ENCODE measurements at regions not wholly inside any gene's neighbourhood (a gene's known extent, or its start where the extent isn't known, plus 50 kb on each side); places are given as distances from the start of the nearest gene placed in this dataset.

DNA sequence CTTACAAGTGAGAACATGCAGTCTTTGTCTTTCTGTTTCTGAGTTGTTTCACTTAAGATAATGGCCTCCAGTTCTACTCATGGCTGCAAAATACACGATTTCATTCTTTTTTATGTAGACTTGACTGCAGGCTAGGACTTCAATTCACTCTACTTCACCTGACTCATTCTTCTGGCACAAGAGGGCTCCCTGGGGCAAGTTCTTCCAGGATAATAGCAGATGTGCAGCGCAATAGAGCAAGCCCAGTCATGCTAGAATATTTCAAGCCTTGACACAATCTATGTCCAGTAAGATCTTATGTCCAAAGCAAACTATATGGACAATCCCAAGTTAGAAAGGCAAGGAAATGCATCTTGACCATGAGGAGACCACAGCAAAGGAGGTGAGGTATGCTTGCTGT is 211.7 kb upstream of the GADL1 start:
- Mint-ChIP-seq H3K9me3 (no peaks in the 10 kb centered on the region), H3K27ac (no peak overlapping the region), H3K4me1 (peaks cover 11% of the 10 kb centered on the region; the same call in 2 of the 3 replicates), H3K27me3 (ENCODE audit: insufficient read depth, low read depth, poor library complexity) (no peaks in the 10 kb centered on the region), H3K36me3 (ENCODE audit: low read depth) (no peaks in the 10 kb centered on the region), H3K4me3 (no peak overlapping the region)
- no peaks in the 10 kb centered on the region for H3K4me1 ChIP-seq (ENCODE audit: insufficient read depth)
- H3F3A ChIP-seq (replicated peaks; ENCODE audit: low read depth) = no peaks in the 10 kb centered on the region
- no peaks in the 10 kb centered on the region for H3K79me2 ChIP-seq (replicated peaks; ENCODE audit: insufficient read depth)
- TF ChIP-seq, protein P1, sequence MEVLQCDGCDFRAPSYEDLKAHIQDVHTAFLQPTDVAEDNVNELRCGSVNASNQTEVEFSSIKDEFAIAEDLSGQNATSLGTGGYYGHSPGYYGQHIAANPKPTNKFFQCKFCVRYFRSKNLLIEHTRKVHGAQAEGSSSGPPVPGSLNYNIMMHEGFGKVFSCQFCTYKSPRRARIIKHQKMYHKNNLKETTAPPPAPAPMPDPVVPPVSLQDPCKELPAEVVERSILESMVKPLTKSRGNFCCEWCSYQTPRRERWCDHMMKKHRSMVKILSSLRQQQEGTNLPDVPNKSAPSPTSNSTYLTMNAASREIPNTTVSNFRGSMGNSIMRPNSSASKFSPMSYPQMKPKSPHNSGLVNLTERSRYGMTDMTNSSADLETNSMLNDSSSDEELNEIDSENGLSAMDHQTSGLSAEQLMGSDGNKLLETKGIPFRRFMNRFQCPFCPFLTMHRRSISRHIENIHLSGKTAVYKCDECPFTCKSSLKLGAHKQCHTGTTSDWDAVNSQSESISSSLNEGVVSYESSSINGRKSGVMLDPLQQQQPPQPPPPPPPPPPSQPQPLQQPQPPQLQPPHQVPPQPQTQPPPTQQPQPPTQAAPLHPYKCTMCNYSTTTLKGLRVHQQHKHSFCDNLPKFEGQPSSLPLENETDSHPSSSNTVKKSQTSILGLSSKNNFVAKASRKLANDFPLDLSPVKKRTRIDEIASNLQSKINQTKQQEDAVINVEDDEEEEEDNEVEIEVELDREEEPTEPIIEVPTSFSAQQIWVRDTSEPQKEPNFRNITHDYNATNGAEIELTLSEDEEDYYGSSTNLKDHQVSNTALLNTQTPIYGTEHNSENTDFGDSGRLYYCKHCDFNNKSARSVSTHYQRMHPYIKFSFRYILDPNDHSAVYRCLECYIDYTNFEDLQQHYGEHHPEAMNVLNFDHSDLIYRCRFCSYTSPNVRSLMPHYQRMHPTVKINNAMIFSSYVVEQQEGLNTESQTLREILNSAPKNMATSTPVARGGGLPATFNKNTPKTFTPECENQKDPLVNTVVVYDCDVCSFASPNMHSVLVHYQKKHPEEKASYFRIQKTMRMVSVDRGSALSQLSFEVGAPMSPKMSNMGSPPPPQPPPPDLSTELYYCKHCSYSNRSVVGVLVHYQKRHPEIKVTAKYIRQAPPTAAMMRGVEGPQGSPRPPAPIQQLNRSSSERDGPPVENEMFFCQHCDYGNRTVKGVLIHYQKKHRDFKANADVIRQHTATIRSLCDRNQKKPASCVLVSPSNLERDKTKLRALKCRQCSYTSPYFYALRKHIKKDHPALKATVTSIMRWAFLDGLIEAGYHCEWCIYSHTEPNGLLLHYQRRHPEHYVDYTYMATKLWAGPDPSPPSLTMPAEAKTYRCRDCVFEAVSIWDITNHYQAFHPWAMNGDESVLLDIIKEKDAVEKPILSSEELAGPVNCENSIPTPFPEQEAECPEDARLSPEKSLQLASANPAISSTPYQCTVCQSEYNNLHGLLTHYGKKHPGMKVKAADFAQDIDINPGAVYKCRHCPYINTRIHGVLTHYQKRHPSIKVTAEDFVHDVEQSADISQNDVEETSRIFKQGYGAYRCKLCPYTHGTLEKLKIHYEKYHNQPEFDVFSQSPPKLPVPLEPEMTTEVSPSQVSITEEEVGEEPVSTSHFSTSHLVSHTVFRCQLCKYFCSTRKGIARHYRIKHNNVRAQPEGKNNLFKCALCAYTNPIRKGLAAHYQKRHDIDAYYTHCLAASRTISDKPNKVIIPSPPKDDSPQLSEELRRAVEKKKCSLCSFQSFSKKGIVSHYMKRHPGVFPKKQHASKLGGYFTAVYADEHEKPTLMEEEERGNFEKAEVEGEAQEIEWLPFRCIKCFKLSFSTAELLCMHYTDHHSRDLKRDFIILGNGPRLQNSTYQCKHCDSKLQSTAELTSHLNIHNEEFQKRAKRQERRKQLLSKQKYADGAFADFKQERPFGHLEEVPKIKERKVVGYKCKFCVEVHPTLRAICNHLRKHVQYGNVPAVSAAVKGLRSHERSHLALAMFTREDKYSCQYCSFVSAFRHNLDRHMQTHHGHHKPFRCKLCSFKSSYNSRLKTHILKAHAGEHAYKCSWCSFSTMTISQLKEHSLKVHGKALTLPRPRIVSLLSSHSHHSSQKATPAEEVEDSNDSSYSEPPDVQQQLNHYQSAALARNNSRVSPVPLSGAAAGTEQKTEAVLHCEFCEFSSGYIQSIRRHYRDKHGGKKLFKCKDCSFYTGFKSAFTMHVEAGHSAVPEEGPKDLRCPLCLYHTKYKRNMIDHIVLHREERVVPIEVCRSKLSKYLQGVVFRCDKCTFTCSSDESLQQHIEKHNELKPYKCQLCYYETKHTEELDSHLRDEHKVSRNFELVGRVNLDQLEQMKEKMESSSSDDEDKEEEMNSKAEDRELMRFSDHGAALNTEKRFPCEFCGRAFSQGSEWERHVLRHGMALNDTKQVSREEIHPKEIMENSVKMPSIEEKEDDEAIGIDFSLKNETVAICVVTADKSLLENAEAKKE (CRISPR knock-in tag; IDR thresholded peaks at IDR 0.05) = no peak
- TF ChIP-seq ZNF331 (CRISPR knock-in tag; IDR thresholded peaks at IDR 0.05; ENCODE audit: low read depth) = no peak
- TF ChIP-seq, protein P2, sequence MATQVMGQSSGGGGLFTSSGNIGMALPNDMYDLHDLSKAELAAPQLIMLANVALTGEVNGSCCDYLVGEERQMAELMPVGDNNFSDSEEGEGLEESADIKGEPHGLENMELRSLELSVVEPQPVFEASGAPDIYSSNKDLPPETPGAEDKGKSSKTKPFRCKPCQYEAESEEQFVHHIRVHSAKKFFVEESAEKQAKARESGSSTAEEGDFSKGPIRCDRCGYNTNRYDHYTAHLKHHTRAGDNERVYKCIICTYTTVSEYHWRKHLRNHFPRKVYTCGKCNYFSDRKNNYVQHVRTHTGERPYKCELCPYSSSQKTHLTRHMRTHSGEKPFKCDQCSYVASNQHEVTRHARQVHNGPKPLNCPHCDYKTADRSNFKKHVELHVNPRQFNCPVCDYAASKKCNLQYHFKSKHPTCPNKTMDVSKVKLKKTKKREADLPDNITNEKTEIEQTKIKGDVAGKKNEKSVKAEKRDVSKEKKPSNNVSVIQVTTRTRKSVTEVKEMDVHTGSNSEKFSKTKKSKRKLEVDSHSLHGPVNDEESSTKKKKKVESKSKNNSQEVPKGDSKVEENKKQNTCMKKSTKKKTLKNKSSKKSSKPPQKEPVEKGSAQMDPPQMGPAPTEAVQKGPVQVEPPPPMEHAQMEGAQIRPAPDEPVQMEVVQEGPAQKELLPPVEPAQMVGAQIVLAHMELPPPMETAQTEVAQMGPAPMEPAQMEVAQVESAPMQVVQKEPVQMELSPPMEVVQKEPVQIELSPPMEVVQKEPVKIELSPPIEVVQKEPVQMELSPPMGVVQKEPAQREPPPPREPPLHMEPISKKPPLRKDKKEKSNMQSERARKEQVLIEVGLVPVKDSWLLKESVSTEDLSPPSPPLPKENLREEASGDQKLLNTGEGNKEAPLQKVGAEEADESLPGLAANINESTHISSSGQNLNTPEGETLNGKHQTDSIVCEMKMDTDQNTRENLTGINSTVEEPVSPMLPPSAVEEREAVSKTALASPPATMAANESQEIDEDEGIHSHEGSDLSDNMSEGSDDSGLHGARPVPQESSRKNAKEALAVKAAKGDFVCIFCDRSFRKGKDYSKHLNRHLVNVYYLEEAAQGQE (IDR thresholded peaks at IDR 0.05; ENCODE audit: unreplicated experiment) = no peak
- no peak for TF ChIP-seq EZH2 (IDR thresholded peaks at IDR 0.05; ENCODE audit: low read depth, unreplicated experiment)
- TF ChIP-seq STAT1 (IDR thresholded peaks at IDR 0.05; ENCODE audit: unreplicated experiment) = no peak
- no peak for TF ChIP-seq POLR2AphosphoS5 (IDR thresholded peaks at IDR 0.05; ENCODE audit: low read depth)
- TF ChIP-seq, protein P3, sequence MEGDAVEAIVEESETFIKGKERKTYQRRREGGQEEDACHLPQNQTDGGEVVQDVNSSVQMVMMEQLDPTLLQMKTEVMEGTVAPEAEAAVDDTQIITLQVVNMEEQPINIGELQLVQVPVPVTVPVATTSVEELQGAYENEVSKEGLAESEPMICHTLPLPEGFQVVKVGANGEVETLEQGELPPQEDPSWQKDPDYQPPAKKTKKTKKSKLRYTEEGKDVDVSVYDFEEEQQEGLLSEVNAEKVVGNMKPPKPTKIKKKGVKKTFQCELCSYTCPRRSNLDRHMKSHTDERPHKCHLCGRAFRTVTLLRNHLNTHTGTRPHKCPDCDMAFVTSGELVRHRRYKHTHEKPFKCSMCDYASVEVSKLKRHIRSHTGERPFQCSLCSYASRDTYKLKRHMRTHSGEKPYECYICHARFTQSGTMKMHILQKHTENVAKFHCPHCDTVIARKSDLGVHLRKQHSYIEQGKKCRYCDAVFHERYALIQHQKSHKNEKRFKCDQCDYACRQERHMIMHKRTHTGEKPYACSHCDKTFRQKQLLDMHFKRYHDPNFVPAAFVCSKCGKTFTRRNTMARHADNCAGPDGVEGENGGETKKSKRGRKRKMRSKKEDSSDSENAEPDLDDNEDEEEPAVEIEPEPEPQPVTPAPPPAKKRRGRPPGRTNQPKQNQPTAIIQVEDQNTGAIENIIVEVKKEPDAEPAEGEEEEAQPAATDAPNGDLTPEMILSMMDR (conservative IDR thresholded peaks at IDR 0.05; ENCODE audit: low read depth in 2 of 2) = no peak
- TF ChIP-seq CREB1 (CRISPR knock-in tag; IDR thresholded peaks at IDR 0.05; ENCODE audit: low read depth) = no peak
- no peak for TF ChIP-seq ZNF114 (CRISPR knock-in tag; IDR thresholded peaks at IDR 0.05)
- no peaks in the 10 kb centered on the region for H3K27me3 ChIP-seq (ENCODE audit: insufficient read depth)
- no peaks in the 10 kb centered on the region for H3K36me3 ChIP-seq (ENCODE audit: insufficient read depth)
- DNase-seq (ENCODE audit: low spot score) = no peak
- H3K4me2 ChIP-seq = no peak overlapping the region
- H3K4me3 ChIP-seq = no peak overlapping the region
- no peak for ATAC-seq
- H3K27ac ChIP-seq (ENCODE audit: low read depth) = no peak overlapping the region
- no peaks in the 10 kb centered on the region for H4K20me1 ChIP-seq (replicated peaks; ENCODE audit: insufficient read depth)
- peaks cover 18% of the 10 kb centered on the region for H3K9me2 ChIP-seq (ENCODE audit: insufficient read depth)
- peak overlapping the region; percentile 43; the same call in 1 of the 2 replicates for H2AFZ ChIP-seq
